H9 (cell line): ENCODE measurements at regions not wholly inside any gene's neighbourhood (a gene's known extent, or its start where the extent isn't known, plus 50 kb on each side); places are given as distances from the start of the nearest gene placed in this dataset.

Experiments used
- DNase-seq: peaks from one replicate; pipeline ENCODE4 v3.0.0-alpha.2; 2017
- H2AFZ ChIP-seq: one replicate; pipeline ENCODE4 v1.6.1; 2013; ENCODE audit warnings: mild to moderate bottlenecking, low read length, control low read depth, moderate library complexity
- H2AK5ac ChIP-seq: 2 replicates; pipeline ENCODE4 v1.6.1; 2013; ENCODE audit warnings: low read length, control low read depth, mixed read lengths; ENCODE audit not compliant: insufficient read length
- H2BK120ac ChIP-seq: one replicate; pipeline ENCODE4 v1.6.1; 2013; ENCODE audit warnings: low read depth, mild to moderate bottlenecking, low read length, control low read depth, inconsistent platforms; ENCODE audit not compliant: poor library complexity, severe bottlenecking
- H2BK12ac ChIP-seq: 2 replicates; pipeline ENCODE4 v1.6.1; 2013; ENCODE audit warnings: low read length, control low read depth, mixed read lengths, low read depth; ENCODE audit not compliant: insufficient read length
- H2BK15ac ChIP-seq: 2 replicates; pipeline ENCODE4 v1.6.1; 2013; ENCODE audit warnings: low read depth, low read length, control low read depth
- H2BK20ac ChIP-seq: one replicate; pipeline ENCODE4 v1.6.1; 2013; ENCODE audit warnings: low read depth, mild to moderate bottlenecking, low read length, control low read depth, inconsistent platforms; ENCODE audit not compliant: poor library complexity, severe bottlenecking
- H2BK5ac ChIP-seq: 2 replicates; pipeline ENCODE4 v1.6.1; 2013; ENCODE audit warnings: low read length, control low read depth, mixed read lengths; ENCODE audit not compliant: insufficient read length
- H3K14ac ChIP-seq: 2 replicates; pipeline ENCODE4 v1.6.1; 2013; ENCODE audit warnings: low read length, control low read depth; ENCODE audit not compliant: insufficient read depth
- H3K18ac ChIP-seq: 2 replicates; pipeline ENCODE4 v1.6.1; 2013; ENCODE audit warnings: low read depth, mild to moderate bottlenecking, mixed read lengths, low read length, control low read depth; ENCODE audit not compliant: insufficient read length
- H3K23ac ChIP-seq: 2 replicates; pipeline ENCODE4 v1.6.1; 2013; ENCODE audit warnings: low read length, control low read depth, mixed read lengths, low read depth; ENCODE audit not compliant: insufficient read length
- H3K23me2 ChIP-seq: 2 replicates; pipeline ENCODE4 v1.6.1; 2013; ENCODE audit warnings: low read depth, mild to moderate bottlenecking, mixed read lengths, low read length, control low read depth; ENCODE audit not compliant: insufficient read length, poor library complexity, severe bottlenecking
- H3K27ac ChIP-seq: 2 replicates; pipeline ENCODE4 v1.5.1; 2013; ENCODE audit warnings: low read length, control low read depth, mixed read lengths, low read depth; ENCODE audit not compliant: insufficient read length
- H3K27me3 ChIP-seq: 2 replicates; pipeline ENCODE4 v1.6.1; 2013; ENCODE audit warnings: low read length, control low read depth, inconsistent platforms; ENCODE audit not compliant: insufficient read depth
- H3K4ac ChIP-seq: 2 replicates; pipeline ENCODE4 v1.6.1; 2013; ENCODE audit warnings: low read depth, mild to moderate bottlenecking, control low read depth, inconsistent platforms, low read length, moderate library complexity
- H3K4me1 ChIP-seq: 2 replicates; pipeline ENCODE4 v1.6.1; 2013; ENCODE audit warnings: low read length, control low read depth, inconsistent platforms; ENCODE audit not compliant: insufficient read depth
- H3K4me2 ChIP-seq: 2 replicates; pipeline ENCODE4 v1.6.1; 2013; ENCODE audit warnings: low read length, control low read depth, mixed read lengths; ENCODE audit not compliant: insufficient read length, insufficient read depth
- H3K56ac ChIP-seq: 2 replicates; pipeline ENCODE4 v1.6.1; 2013; ENCODE audit warnings: low read depth, mild to moderate bottlenecking, mixed read lengths, low read length, control low read depth; ENCODE audit not compliant: insufficient read length
- H3K79me1 ChIP-seq: 2 replicates; pipeline ENCODE4 v1.6.1; 2013; ENCODE audit warnings: low read depth, mild to moderate bottlenecking, moderate library complexity, low read length, control low read depth, inconsistent platforms; ENCODE audit not compliant: insufficient read depth, poor library complexity, severe bottlenecking
- H3K79me2 ChIP-seq: 2 replicates; pipeline ENCODE4 v1.6.1; 2013; ENCODE audit warnings: low read length, control low read depth, inconsistent platforms; ENCODE audit not compliant: insufficient read depth
- H3K9ac ChIP-seq: 2 replicates; pipeline ENCODE4 v1.6.1; 2013; ENCODE audit warnings: low read length, control low read depth, mixed read lengths; ENCODE audit not compliant: insufficient read length; ENCODE audit errors: extremely low read depth
- H3K9me3 ChIP-seq: one replicate; pipeline ENCODE4 v1.6.1; 2013; ENCODE audit warnings: low read depth, low read length, inconsistent platforms; ENCODE audit not compliant: control insufficient read depth
- H3T11ph ChIP-seq: one replicate; pipeline ENCODE4 v1.6.1; 2013; ENCODE audit warnings: mild to moderate bottlenecking, low read length, control low read depth, inconsistent platforms
- H4K20me1 ChIP-seq: one replicate; pipeline ENCODE4 v1.6.1; 2013; ENCODE audit not compliant: control insufficient read depth, insufficient read length, insufficient read depth
- H4K5ac ChIP-seq: 2 replicates; pipeline ENCODE4 v1.6.1; 2013; ENCODE audit warnings: low read depth, mild to moderate bottlenecking, mixed read lengths, low read length, control low read depth; ENCODE audit not compliant: insufficient read length
- H4K8ac ChIP-seq: replicated peaks from 2 replicates; pipeline ENCODE4 v1.6.1; 2013; ENCODE audit warnings: low read length, control low read depth, mixed read lengths, low read depth; ENCODE audit not compliant: insufficient read length
- H4K91ac ChIP-seq: 2 replicates; pipeline ENCODE4 v1.6.1; 2013; ENCODE audit warnings: low read depth, mild to moderate bottlenecking, moderate library complexity, mixed read lengths, low read length, control low read depth; ENCODE audit not compliant: insufficient read length
- H3K27ac Mint-ChIP-seq, 3 experiments: 2 replicates in 2 of 3; 3 replicates in 1 of 3; pipeline ENCODE4 v1.8.0; 2020 to 2021; ENCODE audit warnings: mixed read lengths in 3 of 3, mild to moderate bottlenecking in 1 of 3, moderate library complexity in 1 of 3
- H3K27me3 Mint-ChIP-seq: 2 replicates; pipeline ENCODE4 v1.8.0; 2021; ENCODE audit warnings: low read depth, mild to moderate bottlenecking, moderate library complexity, mixed read lengths
- H3K36me3 Mint-ChIP-seq, 3 experiments: 2 replicates in 2 of 3; 3 replicates in 1 of 3; pipeline ENCODE4 v1.8.0; 2020 to 2021; ENCODE audit warnings: low read depth in 3 of 3, mixed read lengths in 3 of 3; ENCODE audit not compliant: insufficient read depth in 1 of 3
- H3K4me1 Mint-ChIP-seq, 2 experiments: 2 replicates each; pipeline ENCODE4 v1.8.0; 2020; ENCODE audit warnings: mixed read lengths in 2 of 2
- H3K4me3 Mint-ChIP-seq, 2 experiments: 2 replicates in 1 of 2; 3 replicates in 1 of 2; pipeline ENCODE4 v1.8.0; 2020 to 2021; ENCODE audit warnings: mild to moderate bottlenecking in 2 of 2, mixed read lengths in 2 of 2, moderate library complexity in 1 of 2
- H3K9me3 Mint-ChIP-seq, 2 experiments: 2 replicates in 1 of 2; 3 replicates in 1 of 2; pipeline ENCODE4 v1.8.0; 2020; ENCODE audit warnings: mild to moderate bottlenecking in 2 of 2, mixed read lengths in 2 of 2, moderate library complexity in 1 of 2
- WGBS: extraction: QIAGEN DNeasy Blood & Tissue Kit; methylation state at CpG from one replicate; pipeline ENCODE4 v1.1.7; 2013; ENCODE audit warnings: missing lambda C conversion rate, low lambda C conversion rate, mixed read lengths; ENCODE audit not compliant: insufficient read length; ENCODE audit errors: extremely low coverage; 5-methylcytosine and 5-hydroxymethylcytosine counted together
- TF ChIP-seq, protein P1 (sequence below): fragments of 200-600 bp; sonication (generic); conservative IDR thresholded peaks from 3 replicates; pipeline ENCODE4 v1.8.0; 2021; ENCODE audit warnings: antibody characterized with exemption, mild to moderate bottlenecking

DNA sequence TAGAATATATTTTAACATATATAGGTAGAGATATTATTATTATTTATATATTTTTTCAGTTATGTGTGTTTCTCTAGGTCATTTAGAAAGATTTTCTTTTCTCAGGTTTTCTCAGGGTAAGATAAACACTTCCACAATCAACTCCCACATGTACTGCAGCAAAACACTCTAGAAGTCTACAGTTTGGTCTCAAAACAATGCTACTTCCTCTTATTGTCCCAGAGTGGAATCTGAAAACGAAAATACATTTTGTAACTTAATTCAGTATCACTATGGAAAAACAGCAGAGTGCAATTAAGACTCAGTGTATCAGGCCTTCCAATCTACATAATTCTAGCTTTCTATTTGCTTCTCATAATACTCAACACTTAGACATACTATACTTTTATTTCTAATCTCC, 190.1 kb upstream of the SLC35G4 start:
- Histone ChIP-seq H3K9me3 (no peaks in the 10 kb centered on the region), H3K27me3 (no peaks in the 10 kb centered on the region), H3K4ac (no peak overlapping the region), H4K20me1 (no peaks in the 10 kb centered on the region), H3K79me2 (no peaks in the 10 kb centered on the region), H3K79me1 (no peaks in the 10 kb centered on the region), H4K8ac (no peak overlapping the region), H3K27ac (no peak overlapping the region), H4K5ac (no peak overlapping the region), H3K4me1 (no peaks in the 10 kb centered on the region), H3T11ph (no peak overlapping the region), H3K23me2 (no peaks in the 10 kb centered on the region), H3K4me2 (no peak overlapping the region), H2BK15ac (no peak overlapping the region), H3K9ac (no peak overlapping the region), H4K91ac (no peak overlapping the region), H3K18ac (no peak overlapping the region), H2BK5ac (no peak overlapping the region), H2BK120ac (no peak overlapping the region), H2BK12ac (no peak overlapping the region), H3K23ac (no peak overlapping the region), H2AK5ac (no peak overlapping the region), H2BK20ac (no peak overlapping the region), H3K14ac (no peak overlapping the region), H2AFZ (no peak overlapping the region), H3K56ac (no peak overlapping the region)
- WGBS: no CpG with 5 or more reads among the region's 1 CpG
- TF ChIP-seq, protein P1, sequence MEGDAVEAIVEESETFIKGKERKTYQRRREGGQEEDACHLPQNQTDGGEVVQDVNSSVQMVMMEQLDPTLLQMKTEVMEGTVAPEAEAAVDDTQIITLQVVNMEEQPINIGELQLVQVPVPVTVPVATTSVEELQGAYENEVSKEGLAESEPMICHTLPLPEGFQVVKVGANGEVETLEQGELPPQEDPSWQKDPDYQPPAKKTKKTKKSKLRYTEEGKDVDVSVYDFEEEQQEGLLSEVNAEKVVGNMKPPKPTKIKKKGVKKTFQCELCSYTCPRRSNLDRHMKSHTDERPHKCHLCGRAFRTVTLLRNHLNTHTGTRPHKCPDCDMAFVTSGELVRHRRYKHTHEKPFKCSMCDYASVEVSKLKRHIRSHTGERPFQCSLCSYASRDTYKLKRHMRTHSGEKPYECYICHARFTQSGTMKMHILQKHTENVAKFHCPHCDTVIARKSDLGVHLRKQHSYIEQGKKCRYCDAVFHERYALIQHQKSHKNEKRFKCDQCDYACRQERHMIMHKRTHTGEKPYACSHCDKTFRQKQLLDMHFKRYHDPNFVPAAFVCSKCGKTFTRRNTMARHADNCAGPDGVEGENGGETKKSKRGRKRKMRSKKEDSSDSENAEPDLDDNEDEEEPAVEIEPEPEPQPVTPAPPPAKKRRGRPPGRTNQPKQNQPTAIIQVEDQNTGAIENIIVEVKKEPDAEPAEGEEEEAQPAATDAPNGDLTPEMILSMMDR: no peak
- no peak for DNase-seq
- Mint-ChIP-seq H3K27me3 (no peaks in the 10 kb centered on the region), H3K9me3 (no peaks in the 10 kb centered on the region), H3K4me1 (no peaks in the 10 kb centered on the region), H3K4me3 (no peak overlapping the region), H3K36me3 (no peaks in the 10 kb centered on the region), H3K27ac (no peak overlapping the region)
